ENCODE measurements at regions not wholly inside any gene's neighbourhood (a gene's known extent, or its start where the extent isn't known, plus 50 kb on each side); places are given as distances from the start of the nearest gene placed in this dataset.

DNA sequence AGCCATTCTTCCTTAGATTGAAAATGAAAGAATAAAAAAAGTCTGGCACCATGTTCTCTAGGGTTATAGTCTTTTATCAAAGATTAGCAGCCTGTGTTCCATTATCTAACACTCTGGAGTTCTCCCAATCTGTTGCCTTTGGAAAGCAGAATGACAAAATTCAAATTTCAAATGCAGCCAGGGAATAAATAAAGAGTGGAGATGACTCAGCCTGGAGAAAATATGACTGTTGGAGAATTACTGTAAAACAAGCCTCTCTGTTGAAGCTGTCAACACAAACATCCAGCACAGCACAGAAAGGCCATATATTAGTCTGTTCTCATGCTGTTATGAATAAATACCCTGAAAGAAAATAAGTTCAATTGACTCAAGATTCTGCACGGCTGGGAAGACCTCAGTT is 650.5 kb upstream of the SLC10A2 start:
- no TSS peak for BruUV-seq (replicated peaks)
- Histone ChIP-seq H2BK5ac (ENCODE audit: low read depth, low read length, poor library complexity, severe bottlenecking) (no peak overlapping the region), H2BK20ac (ENCODE audit: low read depth, low read length) (no peak overlapping the region), H4K20me1 (ENCODE audit: insufficient read depth, low read length) (no peaks in the 10 kb centered on the region), H4K5ac (ENCODE audit: low read depth, low read length) (no peak overlapping the region), H3K4ac (ENCODE audit: low read depth, low read length) (no peak overlapping the region), H3K36me3 (ENCODE audit: control insufficient read depth, insufficient read depth, low read length) (no peaks in the 10 kb centered on the region), H3K27ac (ENCODE audit: insufficient read depth, low read length) (no peak overlapping the region), H3K18ac (ENCODE audit: low read depth, low read length) (no peak overlapping the region), H2AFZ (replicated peaks; ENCODE audit: low read length, poor library complexity) (no peak overlapping the region), H3K27me3 (ENCODE audit: control insufficient read depth, insufficient read depth, low read length) (no peaks in the 10 kb centered on the region), H3K9me3 (ENCODE audit: control insufficient read depth, insufficient read depth, low read length) (peaks cover 3% of the 10 kb centered on the region; the same call in 1 of the 2 replicates), H2AK5ac (ENCODE audit: low read depth, low read length) (no peak overlapping the region), H2BK120ac (ENCODE audit: low read depth, low read length) (no peak overlapping the region), H3K4me1 (ENCODE audit: control insufficient read depth, insufficient read depth, low read length) (no peaks in the 10 kb centered on the region), H3K14ac (replicated peaks; ENCODE audit: low read depth, low read length) (no peak overlapping the region), H3K56ac (ENCODE audit: extremely low read depth, insufficient read depth, low read length) (no peak overlapping the region), H3K9ac (ENCODE audit: low read depth, low read length) (no peak overlapping the region), H3K4me2 (ENCODE audit: low read depth, low read length) (no peak overlapping the region), H4K8ac (ENCODE audit: low read depth in 2 of 2, low read length in 2 of 2) (no peak overlapping the region), H4K91ac (ENCODE audit: insufficient read depth, low read depth, low read length) (no peak overlapping the region), H2BK15ac (ENCODE audit: low read depth, low read length) (no peak overlapping the region), H3K4me3 (ENCODE audit: insufficient read depth, low read depth, low read length) (no peak overlapping the region), H2AK9ac (replicated peaks; ENCODE audit: low read depth, low read length, poor library complexity) (no peak overlapping the region), H3K9me1 (ENCODE audit: insufficient read depth, low read length) (no peaks in the 10 kb centered on the region), H3K23ac (ENCODE audit: low read depth, low read length) (no peak overlapping the region), H3K79me1 (ENCODE audit: low read depth in 1 of 2, low read length in 2 of 2) (no peaks in the 10 kb centered on the region)
- no peak for ATAC-seq (ENCODE audit: low read depth)
- ChIA-PET POLR2A (ENCODE audit: unreplicated experiment) (no interaction called here), CTCF (no interaction called here)
- WGBS, 2 experiments (ENCODE audit: extremely low coverage in 2 of 2, insufficient read length in 1 of 2), result no CpG with 5 or more reads among the region's 1 CpG
- intact Hi-C loops (cut with micrococcal nuclease) (no loop called here), in situ Hi-C loops (cut with MboI; ENCODE audit: low sequenced_read_pairs) (no loop called here), dilution Hi-C loops (cut with HindIII; ENCODE audit: low sequenced_read_pairs, unreplicated experiment) (no loop called here)
- no peak for DNase-seq
- TF ChIP-seq RCOR1 (IDR thresholded peaks at IDR 0.05; ENCODE audit: insufficient replicate concordance, low read length), result no peak
- no peak for TF ChIP-seq NFE2L2 (IDR thresholded peaks at IDR 0.05; ENCODE audit: low read depth, low read length)
- TF ChIP-seq CHD1 (IDR thresholded peaks at IDR 0.05; ENCODE audit: low read depth, low read length), result no peak
- TF ChIP-seq, protein P1, sequence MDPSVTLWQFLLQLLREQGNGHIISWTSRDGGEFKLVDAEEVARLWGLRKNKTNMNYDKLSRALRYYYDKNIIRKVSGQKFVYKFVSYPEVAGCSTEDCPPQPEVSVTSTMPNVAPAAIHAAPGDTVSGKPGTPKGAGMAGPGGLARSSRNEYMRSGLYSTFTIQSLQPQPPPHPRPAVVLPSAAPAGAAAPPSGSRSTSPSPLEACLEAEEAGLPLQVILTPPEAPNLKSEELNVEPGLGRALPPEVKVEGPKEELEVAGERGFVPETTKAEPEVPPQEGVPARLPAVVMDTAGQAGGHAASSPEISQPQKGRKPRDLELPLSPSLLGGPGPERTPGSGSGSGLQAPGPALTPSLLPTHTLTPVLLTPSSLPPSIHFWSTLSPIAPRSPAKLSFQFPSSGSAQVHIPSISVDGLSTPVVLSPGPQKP (IDR thresholded peaks at IDR 0.05; ENCODE audit: borderline replicate concordance, low read depth, low read length), result no peak
- TF ChIP-seq MXI1 (IDR thresholded peaks at IDR 0.05; ENCODE audit: borderline replicate concordance, low read depth, low read length), result no peak
- TF ChIP-seq, protein P2, sequence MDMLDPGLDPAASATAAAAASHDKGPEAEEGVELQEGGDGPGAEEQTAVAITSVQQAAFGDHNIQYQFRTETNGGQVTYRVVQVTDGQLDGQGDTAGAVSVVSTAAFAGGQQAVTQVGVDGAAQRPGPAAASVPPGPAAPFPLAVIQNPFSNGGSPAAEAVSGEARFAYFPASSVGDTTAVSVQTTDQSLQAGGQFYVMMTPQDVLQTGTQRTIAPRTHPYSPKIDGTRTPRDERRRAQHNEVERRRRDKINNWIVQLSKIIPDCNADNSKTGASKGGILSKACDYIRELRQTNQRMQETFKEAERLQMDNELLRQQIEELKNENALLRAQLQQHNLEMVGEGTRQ (IDR thresholded peaks at IDR 0.05; ENCODE audit: low read depth, low read length), result no peak
- no peak for TF ChIP-seq SMC3 (IDR thresholded peaks at IDR 0.05; ENCODE audit: low read depth, low read length)
- TF ChIP-seq, protein P3, sequence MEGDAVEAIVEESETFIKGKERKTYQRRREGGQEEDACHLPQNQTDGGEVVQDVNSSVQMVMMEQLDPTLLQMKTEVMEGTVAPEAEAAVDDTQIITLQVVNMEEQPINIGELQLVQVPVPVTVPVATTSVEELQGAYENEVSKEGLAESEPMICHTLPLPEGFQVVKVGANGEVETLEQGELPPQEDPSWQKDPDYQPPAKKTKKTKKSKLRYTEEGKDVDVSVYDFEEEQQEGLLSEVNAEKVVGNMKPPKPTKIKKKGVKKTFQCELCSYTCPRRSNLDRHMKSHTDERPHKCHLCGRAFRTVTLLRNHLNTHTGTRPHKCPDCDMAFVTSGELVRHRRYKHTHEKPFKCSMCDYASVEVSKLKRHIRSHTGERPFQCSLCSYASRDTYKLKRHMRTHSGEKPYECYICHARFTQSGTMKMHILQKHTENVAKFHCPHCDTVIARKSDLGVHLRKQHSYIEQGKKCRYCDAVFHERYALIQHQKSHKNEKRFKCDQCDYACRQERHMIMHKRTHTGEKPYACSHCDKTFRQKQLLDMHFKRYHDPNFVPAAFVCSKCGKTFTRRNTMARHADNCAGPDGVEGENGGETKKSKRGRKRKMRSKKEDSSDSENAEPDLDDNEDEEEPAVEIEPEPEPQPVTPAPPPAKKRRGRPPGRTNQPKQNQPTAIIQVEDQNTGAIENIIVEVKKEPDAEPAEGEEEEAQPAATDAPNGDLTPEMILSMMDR (conservative IDR thresholded peaks at IDR 0.05; ENCODE audit: low read depth, low read length), result no peak
- no peak for TF ChIP-seq FOS (IDR thresholded peaks at IDR 0.05; ENCODE audit: low read depth, low read length)
- TF ChIP-seq CEBPB (IDR thresholded peaks at IDR 0.05; ENCODE audit: low read depth, low read length), result no peak
- no peak for TF ChIP-seq RFX5 (IDR thresholded peaks at IDR 0.05; ENCODE audit: low read depth, low read length)
- no peak for TF ChIP-seq RAD21 (IDR thresholded peaks at IDR 0.05; ENCODE audit: low read length)
- no peak for TF ChIP-seq MAZ (IDR thresholded peaks at IDR 0.05; ENCODE audit: borderline replicate concordance, low read depth, low read length)
- no peak for TF ChIP-seq MAFK (IDR thresholded peaks at IDR 0.05; ENCODE audit: low read depth, low read length)

Measured in IMR-90 (cell line).